Colonic mucosa (tissue), 4 donors: ENCODE measurements at regions not wholly inside any gene's neighbourhood (a gene's known extent, or its start where the extent isn't known, plus 50 kb on each side); places are given as distances from the start of the nearest gene placed in this dataset.

Experiments
- DNase-seq: peaks from one replicate; pipeline ENCODE4 v3.0.0-alpha.2; 2020
- H3K27ac ChIP-seq: fragments of 200-600 bp; one replicate; pipeline ENCODE4 v1.8.0; 2021
- H3K27me3 ChIP-seq: fragments of 200-600 bp; one replicate; pipeline ENCODE4 v1.8.0; 2021
- H3K36me3 ChIP-seq: fragments of 200-600 bp; one replicate; pipeline ENCODE4 v1.8.0; 2021
- H3K4me1 ChIP-seq: fragments of 200-600 bp; one replicate; pipeline ENCODE4 v1.8.0; 2021; ENCODE audit warnings: mild to moderate bottlenecking
- H3K4me3 ChIP-seq: fragments of 200-600 bp; one replicate; pipeline ENCODE4 v1.8.0; 2021
- H3K9ac ChIP-seq, 2 donors: one replicate each; pipeline ENCODE4 v1.7.0; 2013; ENCODE audit warnings: control low read depth in 2 of 2, low read depth in 2 of 2, low read length in 2 of 2
- H3K9me3 ChIP-seq: fragments of 200-600 bp; one replicate; pipeline ENCODE4 v1.8.0; 2021
- CTCF ChIP-seq: fragments of 200-600 bp; IDR thresholded peaks from one replicate; pipeline ENCODE4 v1.8.0; 2022; ENCODE audit warnings: antibody characterized with exemption, mild to moderate bottlenecking
- intact Hi-C: fragments of 100-400 bp; cut with DNase I; formaldehyde crosslinking; loops from one replicate; pipeline ENCODE4 v1.14.1; 2022
- donor health status: healthy.
- donor health status: DM: no; HTN: no; CAD: no.
- donor health status: DM: no; HTN: no; CAD: no.

GRCh38 chr7:3243256-3243655 lies 57.8 kb upstream of the SDK1 start:
- H3K9ac ChIP-seq, result no peak overlapping the region
- H3K27ac ChIP-seq, result no peak overlapping the region
- H3K36me3 ChIP-seq, result no peaks in the 10 kb centered on the region
- intact Hi-C loops, result no loop called here
- H3K9me3 ChIP-seq, result no peaks in the 10 kb centered on the region
- no peak for TF ChIP-seq CTCF
- H3K4me1 ChIP-seq, result no peaks in the 10 kb centered on the region
- no peaks in the 10 kb centered on the region for H3K27me3 ChIP-seq
- no peak overlapping the region for H3K4me3 ChIP-seq
- no peak for DNase-seq

GRCh38 chr7:3243680-3244079 lies 57.4 kb upstream of the SDK1 start:
- Histone ChIP-seq H3K4me3 (no peak overlapping the region), H3K9me3 (no peaks in the 10 kb centered on the region), H3K36me3 (no peaks in the 10 kb centered on the region), H3K27me3 (no peaks in the 10 kb centered on the region), H3K27ac (no peak overlapping the region), H3K4me1 (no peaks in the 10 kb centered on the region), H3K9ac (no peak overlapping the region)
- no peak for DNase-seq
- TF ChIP-seq CTCF, result no peak
- intact Hi-C loops, result no loop called here

GRCh38 chr7:3244241-3244814 lies 56.7 kb upstream of the SDK1 start:
- no peak for DNase-seq
- Histone ChIP-seq H3K4me1 (no peaks in the 10 kb centered on the region), H3K4me3 (no peak overlapping the region), H3K9ac (no peak overlapping the region), H3K9me3 (no peaks in the 10 kb centered on the region), H3K27ac (no peak overlapping the region), H3K36me3 (no peaks in the 10 kb centered on the region), H3K27me3 (no peaks in the 10 kb centered on the region)
- intact Hi-C loops, result no loop called here
- TF ChIP-seq CTCF, result no peak

- Histone ChIP-seq H3K4me1 (no peaks in the 10 kb centered on the region), H3K27ac (no peak overlapping the region), H3K9me3 (no peaks in the 10 kb centered on the region), H3K4me3 (no peak overlapping the region), H3K9ac (no peak overlapping the region), H3K36me3 (no peaks in the 10 kb centered on the region), H3K27me3 (no peaks in the 10 kb centered on the region)
- no peak for TF ChIP-seq CTCF
- no peak for DNase-seq
- intact Hi-C loops, result no loop called here
These were observed 56.0 kb upstream of the SDK1 start for GRCh38 chr7:3245077-3245476.

GRCh38 chr7:3245721-3246120 lies 55.3 kb upstream of the SDK1 start:
- H3K27ac ChIP-seq, result no peak overlapping the region
- no peak for DNase-seq
- no peak overlapping the region for H3K9ac ChIP-seq
- no peaks in the 10 kb centered on the region for H3K27me3 ChIP-seq
- H3K4me1 ChIP-seq, result no peaks in the 10 kb centered on the region
- intact Hi-C loops, result no loop called here
- no peaks in the 10 kb centered on the region for H3K9me3 ChIP-seq
- H3K4me3 ChIP-seq, result no peak overlapping the region
- TF ChIP-seq CTCF, result no peak
- no peaks in the 10 kb centered on the region for H3K36me3 ChIP-seq
